NCI-H1436 treated with DMSO at 0.1 percent for 48 hours (cell line): ENCODE measurements at regions not wholly inside any gene's neighbourhood (a gene's known extent, or its start where the extent isn't known, plus 50 kb on each side); places are given as distances from the start of the nearest gene placed in this dataset.
"Not testable (repeated sequence)": the region's sequence is repeated elsewhere in the genome, so short reads cannot be mapped to it uniquely, and the experiment has no call there.

Experiments
- DNase-seq: peaks from one replicate; lab custom pipeline; 2025; lab: John Stamatoyannopoulos, UW

GRCh38 chr10:58066979-58067378 lies 200.7 kb downstream of the IPMK start:
- DNase-seq, result no peak

GRCh38 chr10:58066126-58066525 lies 201.6 kb downstream of the IPMK start:
- DNase-seq, result no peak

GRCh38 chr10:58065529-58065815 lies 202.2 kb downstream of the IPMK start:
- no peak for DNase-seq

DNA sequence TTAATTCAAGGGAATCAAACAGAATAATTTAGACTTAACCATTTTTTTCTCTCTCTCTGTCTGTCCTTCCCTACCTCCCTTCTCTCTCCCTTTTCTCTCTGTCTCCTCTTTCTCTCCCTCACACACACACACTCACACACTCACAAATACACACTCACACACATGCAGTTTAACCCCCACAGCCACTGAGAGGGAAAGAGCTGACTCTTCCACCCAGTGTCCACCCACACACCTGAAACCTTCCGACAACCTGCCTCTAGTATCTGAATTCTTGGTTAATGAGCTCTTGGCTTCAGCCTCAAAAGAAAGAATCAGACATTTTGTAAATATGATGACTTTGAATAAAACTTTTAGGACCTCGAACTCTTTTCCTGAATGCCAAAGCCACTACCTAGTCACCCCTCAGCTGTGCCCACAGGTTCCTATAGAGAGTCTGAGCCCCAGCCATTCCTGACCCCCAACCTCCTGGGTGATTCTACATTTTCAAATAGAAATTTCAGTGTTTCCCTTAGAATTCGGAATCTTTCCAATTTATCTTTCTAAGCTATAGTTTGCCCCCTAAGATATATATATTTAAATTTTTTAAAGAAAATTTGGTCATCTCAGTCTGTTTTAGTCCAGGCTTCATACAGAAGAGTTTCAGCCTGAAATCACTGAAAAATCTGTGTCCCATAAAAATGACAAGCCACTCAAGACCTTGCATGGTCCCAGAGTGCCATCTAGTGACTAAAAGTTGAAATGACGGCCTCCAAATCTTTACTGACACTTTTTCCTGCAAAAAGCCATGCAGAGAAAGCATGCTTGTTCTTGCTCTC lies 202.8 kb downstream of the IPMK start:
- no peak for DNase-seq

- DNase-seq, result no peak
Observed at GRCh38 chr10:58063861-58064480, 203.7 kb downstream of the IPMK start.

DNA sequence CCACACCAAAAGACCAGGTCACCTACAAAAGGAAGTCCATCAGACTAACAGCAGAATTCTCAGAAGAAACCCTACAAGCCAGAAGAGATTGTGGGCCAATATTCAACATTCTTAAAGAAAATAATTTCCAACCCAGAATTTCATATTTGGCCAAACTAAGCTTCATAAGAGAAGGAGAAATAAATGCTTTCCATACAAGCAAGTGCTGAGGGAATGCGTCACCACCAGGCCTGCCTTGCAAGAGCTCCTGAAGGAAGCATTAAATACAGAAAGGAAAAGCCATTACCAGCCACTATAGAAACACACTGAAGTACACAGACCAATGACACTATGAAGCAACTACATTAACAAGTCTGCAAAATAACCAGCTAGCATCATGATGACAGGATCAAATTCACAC lies 209.0 kb downstream of the IPMK start:
- not testable (repeated sequence) for DNase-seq

DNA sequence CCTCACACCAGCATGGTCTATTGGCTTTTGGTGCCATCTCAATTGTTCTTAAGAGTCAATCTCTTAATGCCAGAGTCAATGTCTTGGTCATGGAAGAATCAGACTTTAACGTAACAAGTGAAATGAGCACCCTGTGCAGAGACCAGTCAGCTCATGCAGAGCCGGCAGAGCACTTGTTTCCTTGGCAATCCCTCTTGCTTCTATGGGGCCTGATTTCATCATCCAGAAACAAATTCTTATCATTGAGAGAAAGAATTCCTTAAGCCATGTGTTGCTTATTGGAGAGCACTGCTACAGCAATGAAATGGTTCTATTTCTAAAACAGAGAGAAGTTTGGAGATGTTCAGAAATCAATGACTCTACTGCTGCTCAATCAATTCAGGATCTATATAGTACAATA lies 212.8 kb downstream of the IPMK start:
- DNase-seq, result no peak

GRCh38 chr10:58052772-58053171 lies 214.9 kb downstream of the IPMK start:
- DNase-seq, result no peak

GRCh38 chr10:58050575-58050974 lies 217.1 kb downstream of the IPMK start:
- DNase-seq, result no peak

GRCh38 chr10:58048936-58049335 lies 218.8 kb downstream of the IPMK start:
- DNase-seq, result no peak

GRCh38 chr10:58044072-58044471 lies 223.6 kb downstream of the IPMK start:
- no peak for DNase-seq

DNA sequence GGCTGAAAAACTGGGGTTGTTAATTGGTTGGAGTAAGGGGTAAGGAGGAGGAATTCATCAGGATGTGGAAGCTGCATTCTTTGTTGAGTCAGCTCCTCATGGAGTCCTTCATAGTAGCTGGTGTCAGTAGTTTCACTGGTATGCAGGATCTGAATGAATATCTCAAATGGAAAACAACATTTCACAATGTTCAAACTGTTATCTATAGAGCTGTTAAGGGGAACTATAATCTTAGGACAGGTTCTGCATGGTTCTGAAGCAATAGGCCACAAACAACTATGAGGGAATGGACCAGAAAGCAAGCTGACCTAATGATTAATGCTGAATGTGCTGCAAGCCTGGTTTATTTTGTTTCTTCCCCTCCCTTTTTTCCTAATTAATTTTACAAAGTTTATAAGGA lies 225.8 kb downstream of the IPMK start:
- DNase-seq, result no peak

- DNase-seq, result no peak
Observed at GRCh38 chr10:58030208-58030607, 237.5 kb downstream of the IPMK start.

DNA sequence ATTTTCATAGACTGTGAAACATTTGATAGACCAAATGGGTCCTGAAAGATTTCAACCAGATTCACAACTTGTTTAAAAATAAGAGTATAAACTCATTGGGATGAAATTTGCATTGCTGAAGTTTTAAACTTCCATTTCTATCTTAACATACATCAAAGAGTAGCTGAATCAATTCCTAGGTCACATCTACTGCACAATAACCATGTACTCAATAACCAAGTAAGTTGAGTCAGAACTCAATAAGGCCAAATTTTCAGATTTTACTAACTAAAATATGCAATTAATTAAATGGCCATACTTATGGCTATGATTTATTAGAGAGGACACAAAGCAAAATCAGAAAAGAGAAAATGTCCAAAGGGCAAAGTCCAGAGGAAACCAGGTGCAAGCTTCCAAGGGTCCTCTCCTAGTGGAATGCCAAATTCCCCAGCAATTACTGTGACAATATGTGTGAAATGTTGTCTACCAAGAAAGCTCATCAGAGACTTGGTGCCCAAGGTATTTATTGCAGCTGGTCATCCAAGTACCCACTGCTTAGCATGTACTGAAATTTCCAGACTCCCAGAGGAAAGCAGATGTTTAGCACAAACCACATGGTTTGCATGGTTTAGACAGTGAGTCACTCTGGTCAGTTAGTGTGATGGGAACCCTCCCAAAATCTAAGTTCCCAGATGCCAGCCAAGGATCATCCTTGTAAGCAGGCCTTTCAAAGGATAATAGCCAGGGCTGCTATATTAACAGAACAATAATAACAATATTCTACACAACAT lies 238.9 kb downstream of the IPMK start:
- no peak for DNase-seq

GRCh38 chr10:58027426-58027825 lies 240.3 kb downstream of the IPMK start:
- no peak for DNase-seq

- DNase-seq, result no peak
Observed at GRCh38 chr10:58026036-58026435, 241.7 kb downstream of the IPMK start.

GRCh38 chr10:58023341-58024073 lies 244.2 kb downstream of the IPMK start:
- no peak for DNase-seq

DNA sequence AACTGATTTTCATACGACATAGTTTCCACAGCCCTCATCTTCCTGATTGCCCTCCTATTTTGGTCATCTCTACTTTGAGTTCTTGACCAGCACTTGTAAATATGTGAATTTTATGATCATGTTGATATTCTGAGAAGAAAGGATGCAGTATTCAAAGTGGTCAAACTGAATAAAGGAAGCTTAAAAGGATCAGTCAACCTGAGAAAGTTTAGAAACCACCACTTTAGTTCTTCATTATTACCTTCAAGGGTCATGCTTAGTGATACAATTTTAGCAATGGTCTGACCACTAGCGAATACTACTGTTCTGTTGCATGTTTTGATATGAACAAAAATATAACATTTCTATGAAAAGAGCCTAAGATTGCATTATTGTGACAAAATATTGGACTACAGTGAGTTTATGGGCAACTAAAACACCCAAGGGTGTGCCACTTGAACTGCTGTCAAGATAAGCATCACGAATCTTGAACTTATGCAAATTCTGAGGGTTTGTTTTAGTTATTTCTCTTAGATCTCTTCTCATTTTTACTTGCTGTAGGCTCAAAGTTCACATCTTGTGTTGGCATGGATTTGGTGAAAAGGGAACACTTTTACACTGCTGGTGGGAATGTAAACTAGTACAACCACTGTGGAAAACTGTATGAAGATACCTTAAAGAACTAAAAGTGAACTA lies 247.7 kb downstream of the IPMK start:
- no peak for DNase-seq

DNA sequence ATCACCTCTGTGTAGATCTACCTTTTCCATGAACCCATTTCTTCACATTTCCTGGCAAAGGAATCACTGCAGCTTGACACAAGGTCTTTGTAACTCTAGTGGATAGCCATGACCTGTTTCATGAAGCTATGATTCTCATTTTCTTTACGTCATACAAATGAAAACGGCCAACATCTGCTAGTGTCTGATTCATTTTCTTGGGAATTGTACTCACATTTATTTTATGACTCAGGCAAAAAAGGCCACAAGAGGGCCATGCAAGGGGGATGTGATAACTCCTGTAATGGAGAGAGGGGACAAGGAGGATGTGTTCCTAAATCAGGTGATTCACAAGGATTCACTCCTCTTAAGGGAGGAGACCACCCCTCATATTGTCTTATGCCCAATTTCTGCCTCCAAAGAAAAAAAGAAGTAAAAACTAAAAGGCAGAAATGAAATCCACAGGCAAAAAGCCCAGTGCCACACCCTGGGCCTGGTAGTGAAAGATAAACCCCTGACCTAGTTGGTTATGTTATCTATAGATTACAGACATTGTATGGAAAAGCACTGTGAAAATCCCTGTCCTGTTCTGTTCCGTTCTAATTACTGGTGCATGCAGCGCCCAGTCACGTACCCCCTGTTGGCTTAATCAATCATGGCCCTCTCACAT lies 249.9 kb downstream of the IPMK start:
- no peak for DNase-seq

GRCh38 chr10:58016614-58017013 lies 251.1 kb downstream of the IPMK start:
- DNase-seq, result no peak

GRCh38 chr10:58014436-58014835 lies 253.3 kb downstream of the IPMK start:
- no peak for DNase-seq
